Caco-2 (cell line): ENCODE measurements at regions not wholly inside any gene's neighbourhood (a gene's known extent, or its start where the extent isn't known, plus 50 kb on each side); places are given as distances from the start of the nearest gene placed in this dataset.

Experiments used
- BruUV-seq: library from RNA; stranded (reverse); fragments of 400-500 nt; replicated peaks from 2 replicates; lab custom pipeline; 2021; lab: Mats Ljungman, UMichigan
- CTCF ChIA-PET: fragments of 300-600 bp; sonication (Branson Sonifier 250); formaldehyde crosslinking; loops from one replicate; lab custom pipeline; 2022; ENCODE audit warnings: antibody characterized with exemption; lab: Charles Lee
- POLR2A ChIA-PET: fragments of 300-600 bp; sonication (Branson Sonifier 250); formaldehyde crosslinking; loops from one replicate; lab custom pipeline; 2022; ENCODE audit warnings: antibody characterized with exemption; lab: Charles Lee
- DNase-seq, 2 experiments: peaks; one replicate each; pipeline versions ENCODE4 v3.0.0 to v3.0.0-alpha.2; 2020 to 2022
- H3K27me3 ChIP-seq: replicated peaks from 2 replicates; pipeline ENCODE4 v1.6.0; 2011; ENCODE audit warnings: low read length; ENCODE audit not compliant: control insufficient read depth, insufficient read depth
- H3K36me3 ChIP-seq: 2 replicates; pipeline ENCODE4 v1.5.1; 2011; ENCODE audit warnings: low read length; ENCODE audit not compliant: control insufficient read depth, insufficient read depth
- H3K4me1 ChIP-seq: fragments of 250-450 bp; sonication (Bioruptor Pico); 2 replicates; pipeline ENCODE4 v1.5.1; 2020; ENCODE audit warnings: mild to moderate bottlenecking
- H3K4me3 ChIP-seq: 2 replicates; pipeline ENCODE4 v1.5.1; 2011; ENCODE audit warnings: low read depth, mild to moderate bottlenecking, control low read depth, low read length
- H3K9me3 ChIP-seq: fragments of 250-450 bp; sonication (Bioruptor Pico); 2 replicates; pipeline ENCODE4 v1.5.1; 2020; ENCODE audit warnings: mild to moderate bottlenecking, moderate library complexity
- H3K27ac Mint-ChIP-seq: one replicate; pipeline ENCODE4 v1.8.0; 2022; ENCODE audit warnings: mixed read lengths; ENCODE audit not compliant: unreplicated experiment
- H3K27me3 Mint-ChIP-seq: one replicate; pipeline ENCODE4 v1.8.0; 2022; ENCODE audit warnings: mixed read lengths; ENCODE audit not compliant: insufficient read depth, unreplicated experiment
- H3K36me3 Mint-ChIP-seq: one replicate; pipeline ENCODE4 v1.8.0; 2022; ENCODE audit warnings: mild to moderate bottlenecking, mixed read lengths; ENCODE audit not compliant: insufficient read depth, unreplicated experiment
- H3K4me1 Mint-ChIP-seq: one replicate; pipeline ENCODE4 v1.8.0; 2022; ENCODE audit warnings: low read depth, mixed read lengths; ENCODE audit not compliant: unreplicated experiment
- H3K4me3 Mint-ChIP-seq: one replicate; pipeline ENCODE4 v1.8.0; 2022; ENCODE audit warnings: mild to moderate bottlenecking, moderate library complexity, mixed read lengths; ENCODE audit not compliant: unreplicated experiment
- H3K9me3 Mint-ChIP-seq: one replicate; pipeline ENCODE4 v1.8.0; 2022; ENCODE audit warnings: mixed read lengths; ENCODE audit not compliant: unreplicated experiment
- CTCF ChIP-seq, 2 experiments: fragments of 200-600 bp in 1 of 2; IDR thresholded peaks; 1 replicate in 1 of 2; 2 replicates in 1 of 2; pipeline versions ENCODE4 v1.5.1 to v1.8.0; 2011 to 2022; ENCODE audit warnings: antibody characterized with exemption in 1 of 2, control low read depth in 1 of 2, inconsistent platforms in 1 of 2, low read depth in 1 of 2, low read length in 1 of 2, mild to moderate bottlenecking in 1 of 2, moderate library complexity in 1 of 2; ENCODE audit not compliant: insufficient read depth in 1 of 2, severe bottlenecking in 1 of 2, unreplicated experiment in 1 of 2
- intact Hi-C: fragments of 100-400 bp; cut with micrococcal nuclease; formaldehyde crosslinking; loops from one replicate; pipeline ENCODE4 v1.10.0; 2022; ENCODE audit not compliant: unreplicated experiment

GRCh38 chr2:217440000-217440399 lies 562.8 kb downstream of the TNS1 start:
- CTCF ChIA-PET = no interaction called here
- BruUV-seq = no TSS peak
- no peak for DNase-seq
- no peaks in the 10 kb centered on the region for H3K4me1 ChIP-seq
- H3K36me3 ChIP-seq = no peaks in the 10 kb centered on the region
- Mint-ChIP-seq H3K36me3 (no peaks in the 10 kb centered on the region), H3K4me3 (no peak overlapping the region), H3K27ac (no peak overlapping the region), H3K27me3 (no peaks in the 10 kb centered on the region), H3K9me3 (no peaks in the 10 kb centered on the region), H3K4me1 (peaks cover 12% of the 10 kb centered on the region)
- intact Hi-C loops = no loop called here
- no peak overlapping the region for H3K4me3 ChIP-seq
- no peaks in the 10 kb centered on the region; the same call in 1 of the 2 replicates for H3K9me3 ChIP-seq
- POLR2A ChIA-PET = no interaction called here
- TF ChIP-seq CTCF (IDR thresholded peaks at IDR 0.05; ENCODE audit: insufficient read depth in 1 of 2, low read depth in 1 of 2, low read length in 1 of 2, severe bottlenecking in 1 of 2, unreplicated experiment in 1 of 2) = no peak
- H3K27me3 ChIP-seq = no peaks in the 10 kb centered on the region

GRCh38 chr2:217438821-217439220 lies 564.0 kb downstream of the TNS1 start:
- no peaks in the 10 kb centered on the region for H3K36me3 ChIP-seq
- DNase-seq = no peak
- no peak for TF ChIP-seq CTCF (IDR thresholded peaks at IDR 0.05; ENCODE audit: insufficient read depth in 1 of 2, low read depth in 1 of 2, low read length in 1 of 2, severe bottlenecking in 1 of 2, unreplicated experiment in 1 of 2)
- ChIA-PET POLR2A (no interaction called here), CTCF (no interaction called here)
- H3K4me3 ChIP-seq = no peak overlapping the region
- BruUV-seq = no TSS peak
- Mint-ChIP-seq H3K36me3 (no peaks in the 10 kb centered on the region), H3K27me3 (no peaks in the 10 kb centered on the region), H3K27ac (no peak overlapping the region), H3K9me3 (no peaks in the 10 kb centered on the region), H3K4me1 (peaks cover 19% of the 10 kb centered on the region), H3K4me3 (no peak overlapping the region)
- H3K27me3 ChIP-seq = no peaks in the 10 kb centered on the region
- intact Hi-C loops = loop anchor here (1.0 kb wide), 1 partner anchor 125 kb away; no protein-coding TSS in a partner anchor
- H3K9me3 ChIP-seq = no peaks in the 10 kb centered on the region; the same call in 1 of the 2 replicates
- H3K4me1 ChIP-seq = peaks cover 6% of the 10 kb centered on the region

GRCh38 chr2:217438136-217438535 lies 564.7 kb downstream of the TNS1 start:
- Mint-ChIP-seq H3K4me3 (no peak overlapping the region), H3K36me3 (no peaks in the 10 kb centered on the region), H3K4me1 (peaks cover 26% of the 10 kb centered on the region), H3K27me3 (no peaks in the 10 kb centered on the region), H3K27ac (no peak overlapping the region), H3K9me3 (no peaks in the 10 kb centered on the region)
- Histone ChIP-seq H3K9me3 (no peaks in the 10 kb centered on the region; the same call in 1 of the 2 replicates), H3K4me1 (peaks cover 12% of the 10 kb centered on the region), H3K4me3 (no peak overlapping the region), H3K36me3 (no peaks in the 10 kb centered on the region), H3K27me3 (no peaks in the 10 kb centered on the region)
- CTCF ChIA-PET = no interaction called here
- no peak for DNase-seq
- intact Hi-C loops = loop anchor here (1.0 kb wide), 1 partner anchor 124 kb away; no protein-coding TSS in a partner anchor
- no peak for TF ChIP-seq CTCF (IDR thresholded peaks at IDR 0.05; ENCODE audit: insufficient read depth in 1 of 2, low read depth in 1 of 2, low read length in 1 of 2, severe bottlenecking in 1 of 2, unreplicated experiment in 1 of 2)
- POLR2A ChIA-PET = no interaction called here
- BruUV-seq = no TSS peak
